IgD-negative memory B cell (primary cell): ENCODE measurements at regions not wholly inside any gene's neighbourhood (a gene's known extent, or its start where the extent isn't known, plus 50 kb on each side); places are given as distances from the start of the nearest gene placed in this dataset.

Experiments used
- H3K27ac Mint-ChIP-seq, 3 donors: one replicate each; pipeline ENCODE4 v1.8.0; 2020 to 2022; ENCODE audit warnings: mild to moderate bottlenecking in 3 of 3, mixed read lengths in 3 of 3, moderate library complexity in 1 of 3
- H3K27me3 Mint-ChIP-seq: one replicate; pipeline ENCODE4 v1.8.0; 2021; ENCODE audit warnings: mixed read lengths
- H3K36me3 Mint-ChIP-seq: one replicate; pipeline ENCODE4 v1.8.0; 2020; ENCODE audit warnings: mild to moderate bottlenecking, mixed read lengths
- H3K4me1 Mint-ChIP-seq, 3 donors: one replicate each; pipeline ENCODE4 v1.8.0; 2020 to 2022; ENCODE audit warnings: mixed read lengths in 3 of 3, mild to moderate bottlenecking in 1 of 3
- H3K4me3 Mint-ChIP-seq, 4 donors: one replicate each; pipeline ENCODE4 v1.8.0; 2020 to 2022; ENCODE audit warnings: mild to moderate bottlenecking in 4 of 4, mixed read lengths in 4 of 4, moderate library complexity in 3 of 4
- H3K9me3 Mint-ChIP-seq, 3 donors: one replicate each; pipeline ENCODE4 v1.8.0; 2020 to 2021; ENCODE audit warnings: mixed read lengths in 3 of 3, mild to moderate bottlenecking in 1 of 3

DNA sequence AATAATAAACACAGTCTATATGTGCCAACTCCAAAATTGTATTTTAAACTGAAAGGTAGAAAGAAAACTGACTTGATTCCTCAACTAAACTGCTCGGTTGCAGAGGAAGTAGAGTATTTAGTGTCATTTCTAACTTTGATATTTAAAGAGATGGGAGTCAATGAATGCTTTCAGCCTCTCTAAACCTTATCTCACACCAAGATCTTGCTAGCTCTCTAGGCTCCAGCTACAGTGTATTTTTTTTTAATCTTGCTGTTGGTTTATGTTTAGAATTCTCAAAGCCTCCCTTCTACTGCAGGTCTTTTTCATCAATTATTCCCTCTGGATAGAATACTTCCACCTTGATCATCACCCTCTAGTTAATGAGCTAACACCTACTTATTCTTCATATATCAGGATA lies 419.4 kb upstream of the ZNF462 start:
- Mint-ChIP-seq H3K36me3 (peaks cover 1% of the 10 kb centered on the region), H3K27me3 (peaks cover 1% of the 10 kb centered on the region), H3K27ac (no peak overlapping the region), H3K4me3 (no peak overlapping the region), H3K9me3 (peaks cover 3 to 10% (median 7%) of the 10 kb centered on the region in 3 donors), H3K4me1 (no peaks in the 10 kb centered on the region)

DNA sequence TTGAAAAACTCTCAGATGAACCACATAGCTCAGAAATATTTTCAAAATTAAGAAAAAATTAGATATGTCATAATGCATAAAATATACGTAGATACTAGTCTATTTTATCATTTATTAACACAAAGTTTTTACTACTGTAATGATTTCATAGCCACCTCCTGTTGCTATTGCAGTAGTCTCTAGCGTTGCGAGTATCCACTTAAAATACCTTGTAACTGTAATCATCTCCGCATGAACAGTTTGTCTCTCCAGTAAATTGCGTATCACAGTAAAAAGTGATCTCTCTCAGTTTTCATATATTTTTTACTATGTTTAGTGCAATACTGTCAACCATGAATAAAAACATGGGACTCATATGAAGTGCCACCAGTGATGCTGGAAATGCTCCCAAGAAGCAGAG lies 417.9 kb upstream of the ZNF462 start:
- peaks cover 1% of the 10 kb centered on the region for H3K27me3 Mint-ChIP-seq
- peaks cover 3 to 7% (median 4%) of the 10 kb centered on the region in 3 donors for H3K9me3 Mint-ChIP-seq
- no peak overlapping the region for H3K27ac Mint-ChIP-seq
- peaks cover 1% of the 10 kb centered on the region for H3K36me3 Mint-ChIP-seq
- H3K4me3 Mint-ChIP-seq: no peak overlapping the region
- H3K4me1 Mint-ChIP-seq: no peaks in the 10 kb centered on the region

DNA sequence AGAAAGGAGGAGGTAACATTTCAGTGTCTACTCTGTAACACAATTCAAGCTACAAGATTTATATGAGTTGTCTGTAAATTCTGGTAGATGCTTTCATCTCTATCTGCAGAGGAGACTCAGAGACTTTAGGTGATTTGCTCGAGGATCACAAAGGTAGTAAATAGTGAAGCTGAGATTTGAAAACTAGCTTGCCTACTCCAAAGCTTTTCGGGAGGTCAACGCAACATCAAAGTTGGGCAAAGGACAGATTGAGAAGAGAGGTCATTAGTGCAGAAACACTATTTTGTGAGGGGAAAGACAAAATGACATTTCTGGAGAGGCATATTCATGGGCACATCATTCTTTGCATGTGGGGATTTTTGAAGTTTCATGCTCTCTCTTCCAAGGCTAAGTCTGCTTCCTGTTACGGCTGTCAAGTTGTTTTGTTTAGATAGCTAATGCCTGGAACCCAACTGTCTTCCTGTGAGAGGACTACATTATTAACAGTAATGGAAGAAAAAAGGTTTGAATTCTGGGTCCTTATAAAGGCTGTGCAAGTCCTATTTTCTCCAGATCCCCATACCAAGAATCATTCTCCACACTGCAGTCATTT lies 413.5 kb upstream of the ZNF462 start:
- no peaks in the 10 kb centered on the region for H3K36me3 Mint-ChIP-seq
- H3K27ac Mint-ChIP-seq: no peak overlapping the region
- peaks cover 3 to 5% (median 3%) of the 10 kb centered on the region in 3 donors for H3K9me3 Mint-ChIP-seq
- no peaks in the 10 kb centered on the region for H3K4me1 Mint-ChIP-seq
- H3K4me3 Mint-ChIP-seq: no peak overlapping the region
- H3K27me3 Mint-ChIP-seq: peaks cover 1% of the 10 kb centered on the region

DNA sequence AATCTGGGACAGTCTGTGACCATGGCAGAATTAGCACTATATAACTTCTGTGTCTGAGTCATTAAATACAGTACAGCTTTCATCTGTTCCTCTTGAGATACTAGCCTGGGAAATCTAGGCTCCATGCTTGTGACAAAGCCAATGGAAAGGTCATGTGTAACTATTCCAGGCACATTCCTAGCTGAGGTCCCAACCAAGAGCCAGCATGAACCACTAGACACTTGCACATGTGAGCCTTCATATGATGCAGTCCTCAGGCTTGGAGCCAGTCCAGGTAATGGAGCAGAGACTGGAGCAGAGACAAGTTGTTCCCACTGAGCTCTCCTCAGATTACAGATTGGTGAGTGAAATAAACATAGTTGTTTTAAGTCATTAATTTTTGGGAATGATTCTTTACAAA lies 412.4 kb upstream of the ZNF462 start:
- Mint-ChIP-seq H3K4me1 (no peaks in the 10 kb centered on the region), H3K27me3 (peaks cover 1% of the 10 kb centered on the region), H3K36me3 (no peaks in the 10 kb centered on the region), H3K27ac (no peak overlapping the region), H3K9me3 (peaks cover 3 to 5% (median 3%) of the 10 kb centered on the region in 3 donors), H3K4me3 (no peak overlapping the region)

DNA sequence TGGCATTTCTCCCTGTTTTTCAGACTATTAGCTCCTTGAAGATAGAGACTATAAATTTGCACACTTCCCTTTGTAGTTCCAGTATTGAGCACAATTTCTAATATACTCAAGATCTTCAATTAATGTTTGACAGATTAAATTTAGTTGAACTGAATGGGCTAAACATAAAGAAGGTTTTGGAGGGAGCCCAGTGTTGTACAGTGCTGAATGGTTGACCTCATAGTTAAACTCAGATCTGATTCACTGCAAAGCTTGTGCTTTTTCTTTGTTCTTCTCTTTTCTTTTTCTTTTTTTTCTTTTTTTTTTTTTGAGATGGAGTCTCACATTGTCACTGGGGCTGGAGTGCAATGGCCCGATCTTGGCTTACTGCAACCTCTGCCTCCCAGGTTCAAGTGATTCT lies 411.7 kb upstream of the ZNF462 start:
- Mint-ChIP-seq H3K4me3 (no peak overlapping the region), H3K4me1 (no peaks in the 10 kb centered on the region), H3K9me3 (peaks cover 3 to 6% (median 5%) of the 10 kb centered on the region in 3 donors), H3K36me3 (no peaks in the 10 kb centered on the region), H3K27me3 (peaks cover 1% of the 10 kb centered on the region), H3K27ac (no peak overlapping the region)

DNA sequence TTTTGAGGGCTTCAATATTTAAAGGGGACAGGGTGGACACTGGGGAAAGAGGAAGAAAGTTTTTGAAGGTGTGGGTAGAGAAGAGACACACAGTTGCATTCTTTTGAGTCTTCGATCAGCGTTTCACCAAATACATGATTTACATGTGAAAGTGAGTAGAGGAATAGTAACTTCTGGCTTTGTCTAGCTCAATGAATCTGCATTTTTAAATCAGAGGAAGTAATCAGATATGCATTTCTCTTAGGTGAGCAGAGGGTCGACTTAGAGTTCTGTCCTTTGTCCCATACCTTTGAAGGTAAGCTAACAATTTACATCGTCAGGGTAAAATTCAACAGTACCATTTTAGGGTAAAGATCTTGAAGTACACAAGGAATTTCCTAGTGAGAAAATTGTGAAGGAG lies 406.4 kb upstream of the ZNF462 start:
- no peaks in the 10 kb centered on the region for H3K4me1 Mint-ChIP-seq
- H3K9me3 Mint-ChIP-seq: peaks cover 2 to 10% (median 3%) of the 10 kb centered on the region in 3 donors
- H3K36me3 Mint-ChIP-seq: peaks cover 3% of the 10 kb centered on the region
- H3K27me3 Mint-ChIP-seq: no peaks in the 10 kb centered on the region
- no peak overlapping the region for H3K27ac Mint-ChIP-seq
- no peak overlapping the region for H3K4me3 Mint-ChIP-seq

DNA sequence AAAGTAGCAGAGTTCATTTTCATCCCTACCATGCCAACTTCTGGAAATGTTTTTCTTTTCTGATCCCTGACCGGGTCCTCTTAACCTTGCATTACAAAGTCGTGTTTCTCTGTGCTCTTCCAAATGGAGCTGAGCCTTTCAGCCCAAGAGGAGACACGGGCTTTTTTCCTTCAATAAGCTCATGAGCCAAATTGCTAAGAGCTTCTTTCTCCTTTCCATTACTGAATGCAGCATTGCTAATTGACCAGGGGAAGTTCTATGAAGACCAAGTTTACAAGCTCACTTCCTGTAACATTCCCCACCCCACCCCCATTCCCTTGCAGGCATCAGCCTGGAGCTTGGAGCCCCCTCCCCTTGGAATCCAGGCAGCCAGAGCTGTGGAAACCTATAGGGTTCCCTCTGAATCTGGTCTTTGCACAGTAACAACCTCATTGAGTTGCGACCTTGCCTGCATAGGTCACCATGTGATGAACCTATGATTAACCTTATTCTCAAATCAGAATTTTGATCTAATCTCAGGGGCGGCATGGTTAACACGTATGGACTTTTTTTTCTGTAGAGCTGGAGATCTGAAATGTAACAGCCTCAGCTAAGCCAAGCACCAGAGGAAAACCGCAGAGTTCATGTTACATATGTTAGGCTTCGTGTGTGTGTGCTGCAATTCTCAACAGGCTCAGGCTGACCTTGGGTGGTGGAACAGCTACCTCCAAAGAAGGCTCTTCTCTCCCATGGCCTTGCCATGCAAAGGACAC lies 395.7 kb upstream of the ZNF462 start:
- Mint-ChIP-seq H3K27ac (no peak overlapping the region), H3K4me1 (no peaks in the 10 kb centered on the region), H3K9me3 (peaks cover 0 to 9% (median 3%) of the 10 kb centered on the region in 3 donors), H3K27me3 (no peaks in the 10 kb centered on the region), H3K4me3 (no peak overlapping the region), H3K36me3 (no peaks in the 10 kb centered on the region)

DNA sequence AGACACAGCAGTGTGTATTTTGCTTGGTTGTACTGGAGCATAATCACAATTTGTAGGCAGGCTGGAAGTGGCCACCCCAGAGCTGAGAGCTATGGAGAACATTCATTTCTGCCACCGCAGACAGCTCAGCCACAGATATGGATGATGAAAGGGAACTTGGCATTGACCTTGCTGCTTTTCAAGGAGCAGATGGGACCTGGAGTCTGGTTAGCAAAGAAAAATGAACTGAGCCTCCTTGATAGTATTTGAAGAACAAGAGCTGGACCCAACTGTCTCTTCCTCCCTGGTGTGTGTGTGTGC lies 395.2 kb upstream of the ZNF462 start:
- no peak overlapping the region for H3K4me3 Mint-ChIP-seq
- no peaks in the 10 kb centered on the region for H3K36me3 Mint-ChIP-seq
- H3K4me1 Mint-ChIP-seq: no peaks in the 10 kb centered on the region
- no peak overlapping the region for H3K27ac Mint-ChIP-seq
- no peaks in the 10 kb centered on the region for H3K27me3 Mint-ChIP-seq
- peaks cover 0 to 9% (median 3%) of the 10 kb centered on the region in 3 donors for H3K9me3 Mint-ChIP-seq

DNA sequence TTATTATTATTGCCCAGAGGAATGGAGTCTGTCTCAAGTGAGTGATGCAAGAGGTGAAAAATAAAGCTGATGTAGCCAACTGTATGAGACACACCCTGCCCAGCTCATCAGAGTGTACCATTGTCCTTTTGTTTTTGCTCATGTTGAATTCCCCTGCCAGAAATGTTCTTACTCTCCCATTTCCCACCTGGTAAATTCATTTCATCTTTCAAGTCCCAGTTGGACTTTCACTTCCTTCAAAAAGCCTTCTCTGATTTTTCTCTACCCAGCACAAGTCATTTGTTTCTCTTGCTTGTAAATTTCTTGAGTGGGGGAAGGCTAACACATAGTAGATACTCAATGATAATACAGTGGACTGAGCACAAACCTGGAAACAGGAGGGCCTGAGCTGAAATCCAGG lies 394.5 kb upstream of the ZNF462 start:
- H3K27me3 Mint-ChIP-seq: no peaks in the 10 kb centered on the region
- no peak overlapping the region for H3K4me3 Mint-ChIP-seq
- H3K9me3 Mint-ChIP-seq: peaks cover 0 to 9% (median 3%) of the 10 kb centered on the region in 3 donors
- no peaks in the 10 kb centered on the region for H3K36me3 Mint-ChIP-seq
- H3K27ac Mint-ChIP-seq: no peak overlapping the region
- no peaks in the 10 kb centered on the region for H3K4me1 Mint-ChIP-seq

DNA sequence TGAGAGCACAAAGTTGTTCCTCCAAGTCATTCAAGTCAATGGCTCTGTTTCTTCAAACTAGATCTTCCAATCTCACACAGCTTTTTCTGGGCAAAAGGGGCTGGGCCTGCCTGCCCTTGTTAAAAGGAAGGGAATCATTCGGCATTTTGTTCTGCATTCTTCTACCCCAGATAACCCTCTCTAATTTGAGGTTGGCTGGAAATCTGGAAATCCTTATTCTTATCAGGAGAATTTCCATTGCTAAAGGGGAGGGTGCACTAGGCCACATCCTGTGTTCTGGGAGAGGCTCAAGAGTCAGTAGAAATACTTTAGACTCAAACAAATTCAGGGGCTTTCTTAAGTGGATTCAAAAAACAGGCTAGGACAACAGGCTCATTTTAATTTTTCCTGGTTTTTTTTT lies 384.7 kb upstream of the ZNF462 start:
- H3K4me3 Mint-ChIP-seq: no peak overlapping the region
- no peak overlapping the region for H3K27ac Mint-ChIP-seq
- H3K9me3 Mint-ChIP-seq: peaks cover 4 to 12% (median 10%) of the 10 kb centered on the region in 3 donors
- H3K27me3 Mint-ChIP-seq: no peaks in the 10 kb centered on the region
- no peaks in the 10 kb centered on the region for H3K4me1 Mint-ChIP-seq
- H3K36me3 Mint-ChIP-seq: no peaks in the 10 kb centered on the region

DNA sequence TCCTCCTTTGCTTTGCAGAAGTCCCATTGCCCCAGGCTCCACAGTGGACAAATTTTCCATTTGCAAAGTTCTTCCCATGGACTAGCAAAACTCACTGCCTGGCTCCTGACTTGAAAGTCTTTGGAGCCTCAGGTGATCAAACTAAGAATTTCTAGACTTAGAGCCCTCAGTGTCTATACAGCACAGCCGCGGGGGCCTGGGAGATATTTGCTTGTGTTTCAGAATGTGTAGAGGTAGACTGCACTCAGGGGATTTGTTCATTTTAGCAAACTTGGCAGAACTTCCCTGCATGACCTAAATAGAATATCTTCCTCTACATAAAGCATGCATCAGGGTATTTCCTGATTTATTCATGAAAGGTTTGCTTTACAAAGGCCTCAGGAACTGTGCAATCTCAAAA lies 384.2 kb upstream of the ZNF462 start:
- Mint-ChIP-seq H3K9me3 (peaks cover 4 to 12% (median 10%) of the 10 kb centered on the region in 3 donors), H3K4me3 (no peak overlapping the region), H3K27ac (no peak overlapping the region), H3K36me3 (no peaks in the 10 kb centered on the region), H3K4me1 (no peaks in the 10 kb centered on the region), H3K27me3 (no peaks in the 10 kb centered on the region)

DNA sequence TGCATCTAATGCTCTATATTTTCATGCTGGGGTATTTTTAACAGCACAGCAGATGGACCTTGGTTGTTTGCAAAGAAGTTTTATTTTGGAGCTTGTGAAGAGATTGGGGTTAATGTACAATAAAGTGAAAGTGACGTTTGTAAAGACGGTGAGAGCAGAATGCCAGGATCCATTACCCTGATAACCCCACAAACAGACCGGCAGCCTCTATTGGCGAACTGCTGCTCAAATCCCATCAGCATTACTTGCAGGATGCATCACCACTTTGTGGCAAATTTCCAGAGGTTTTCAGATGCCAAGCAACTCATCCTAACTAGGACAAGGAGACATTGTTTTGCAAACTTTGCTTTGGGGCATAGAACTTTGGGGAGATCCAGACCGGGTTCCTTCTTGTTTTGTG lies 383.3 kb upstream of the ZNF462 start:
- Mint-ChIP-seq H3K4me1 (no peaks in the 10 kb centered on the region), H3K27me3 (no peaks in the 10 kb centered on the region), H3K36me3 (no peaks in the 10 kb centered on the region), H3K9me3 (peaks cover 2 to 6% (median 4%) of the 10 kb centered on the region in 3 donors), H3K27ac (no peak overlapping the region), H3K4me3 (no peak overlapping the region)

DNA sequence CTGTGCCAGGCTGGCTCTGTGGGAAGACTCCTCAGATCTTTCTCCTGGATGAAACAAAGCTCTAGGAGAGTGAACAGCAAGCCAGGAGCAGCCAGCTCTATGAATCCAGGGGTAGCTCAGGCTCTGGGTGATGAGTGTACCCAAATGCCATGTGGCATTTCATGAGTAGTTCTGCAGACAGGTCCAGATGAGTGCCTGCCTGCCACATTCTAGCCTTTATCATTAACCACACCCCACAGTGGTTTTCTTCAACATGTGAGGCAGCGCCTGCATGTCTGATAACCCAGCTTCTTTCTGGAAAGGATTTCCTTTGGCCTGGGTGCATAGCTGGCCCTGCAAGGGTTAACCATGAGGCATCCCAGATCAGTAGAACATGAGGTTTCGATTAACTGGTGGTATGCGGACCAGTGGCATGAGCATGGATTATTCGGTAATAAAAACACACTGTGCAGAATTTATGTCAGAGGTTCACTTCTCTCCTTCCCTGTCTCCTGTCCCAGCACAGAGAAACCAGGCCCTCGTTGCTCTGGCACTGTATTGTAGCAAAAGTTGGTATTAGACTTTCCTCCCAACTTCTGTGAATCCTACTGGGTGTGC lies 381.9 kb upstream of the ZNF462 start:
- no peak overlapping the region for H3K4me3 Mint-ChIP-seq
- H3K27ac Mint-ChIP-seq: no peak overlapping the region
- H3K36me3 Mint-ChIP-seq: no peaks in the 10 kb centered on the region
- H3K27me3 Mint-ChIP-seq: no peaks in the 10 kb centered on the region
- H3K4me1 Mint-ChIP-seq: no peaks in the 10 kb centered on the region
- H3K9me3 Mint-ChIP-seq: peaks cover 0 to 6% (median 4%) of the 10 kb centered on the region in 3 donors

DNA sequence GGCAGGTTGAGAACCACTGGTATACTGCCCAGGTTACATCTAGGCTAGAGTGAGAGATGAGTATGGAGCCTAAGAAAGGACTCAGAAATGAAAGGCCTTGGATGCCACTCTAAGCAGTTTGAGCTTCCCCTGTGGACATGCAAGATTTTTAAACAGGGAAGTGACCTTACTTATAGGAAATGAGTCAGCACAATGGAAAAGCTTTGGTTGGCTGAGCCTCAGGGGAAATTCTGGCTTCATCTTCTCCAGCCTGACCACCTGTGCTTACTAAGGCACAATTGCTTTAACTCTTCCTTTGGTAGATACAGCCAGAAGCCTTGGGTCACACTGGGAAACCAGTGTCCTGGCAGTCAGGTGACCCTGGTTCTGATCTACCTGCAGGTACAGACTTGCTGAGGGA lies 380.2 kb upstream of the ZNF462 start:
- Mint-ChIP-seq H3K4me3 (no peak overlapping the region), H3K36me3 (no peaks in the 10 kb centered on the region), H3K27ac (no peak overlapping the region), H3K9me3 (peaks cover 0 to 8% (median 5%) of the 10 kb centered on the region in 3 donors), H3K4me1 (no peaks in the 10 kb centered on the region), H3K27me3 (no peaks in the 10 kb centered on the region)

DNA sequence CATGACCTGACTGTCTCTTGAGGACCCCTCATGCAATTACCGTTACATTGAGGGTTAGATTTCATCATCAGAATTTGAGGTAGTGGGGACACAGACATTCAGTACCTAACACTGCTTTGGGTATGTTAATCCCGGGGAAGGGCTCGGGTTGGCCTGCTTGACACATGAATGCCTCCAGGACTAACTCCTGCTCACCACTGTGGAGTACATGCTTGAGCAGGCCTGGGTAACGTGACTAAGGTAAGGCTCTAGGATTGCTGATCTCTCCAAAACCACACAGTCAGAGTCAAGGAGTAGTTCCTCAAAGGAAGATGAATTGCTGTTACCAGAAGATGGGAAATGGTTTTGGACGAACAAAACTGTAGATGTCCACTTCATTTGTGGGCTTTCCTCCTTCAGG lies 376.3 kb upstream of the ZNF462 start:
- peaks cover 2% of the 10 kb centered on the region for H3K36me3 Mint-ChIP-seq
- no peak overlapping the region for H3K27ac Mint-ChIP-seq
- peaks cover 0 to 12% (median 5%) of the 10 kb centered on the region in 3 donors for H3K9me3 Mint-ChIP-seq
- H3K4me1 Mint-ChIP-seq: no peaks in the 10 kb centered on the region
- H3K4me3 Mint-ChIP-seq: no peak overlapping the region
- H3K27me3 Mint-ChIP-seq: no peaks in the 10 kb centered on the region

DNA sequence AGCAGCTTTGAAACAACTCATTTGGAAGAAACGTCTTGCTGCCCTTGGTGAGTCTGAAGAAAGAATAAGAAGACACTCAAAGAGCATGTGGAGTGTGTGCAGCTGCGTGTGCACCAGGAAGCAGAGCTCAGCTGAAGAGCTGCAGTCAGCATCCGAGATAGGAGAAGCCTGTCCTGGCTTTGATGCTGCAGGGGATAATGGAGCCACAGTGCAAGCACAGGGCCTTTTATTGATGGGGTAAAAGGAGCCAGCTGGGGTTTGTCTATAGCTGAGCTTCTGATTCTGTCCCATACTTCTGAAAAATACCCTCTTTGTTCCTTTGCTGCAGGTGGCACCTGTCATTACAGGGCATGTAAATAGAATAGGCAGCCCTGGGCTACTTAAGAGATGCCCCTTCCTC lies 375.7 kb upstream of the ZNF462 start:
- Mint-ChIP-seq H3K36me3 (peaks cover 2% of the 10 kb centered on the region), H3K27ac (no peak overlapping the region), H3K9me3 (peaks cover 0 to 9% (median 5%) of the 10 kb centered on the region in 3 donors), H3K27me3 (no peaks in the 10 kb centered on the region), H3K4me3 (no peak overlapping the region), H3K4me1 (no peaks in the 10 kb centered on the region)
